ENCODE measurements at regions not wholly inside any gene's neighbourhood (a gene's known extent, or its start where the extent isn't known, plus 50 kb on each side); places are given as distances from the start of the nearest gene placed in this dataset.

GRCh38 chr12:92634202-92634601, 68.6 kb upstream of the PLEKHG7 start:
- H3K9me2 ChIP-seq = no peaks in the 10 kb centered on the region
- no peak for TF ChIP-seq RAD21 (IDR thresholded peaks at IDR 0.05; ENCODE audit: low read length)
- no peaks in the 10 kb centered on the region for H3K9me3 ChIP-seq
- ChIA-PET CTCF (interaction anchor here (1.5 to 2.2 kb wide), 2 partner anchors 15 to 1279 kb away, joined by 3 to 7 read pairs; no protein-coding TSS in a partner anchor), POLR2A (no interaction called here)
- no peak overlapping the region for H3K4me3 ChIP-seq (ENCODE audit: low read depth in 2 of 2, low read length in 1 of 2)
- no peaks in the 10 kb centered on the region; the same call in 1 of the 2 replicates for H3K27me3 ChIP-seq (ENCODE audit: insufficient read depth)
- H3K4me2 ChIP-seq = no peak overlapping the region
- H3K9ac ChIP-seq = no peak overlapping the region
- peaks cover 6 to 7% of the 10 kb centered on the region in 2 experiments; a peak in 3 of 4 replicates for H3K4me1 ChIP-seq (ENCODE audit: control insufficient read depth in 1 of 2, insufficient read depth in 2 of 2, low read depth in 1 of 2, low read length in 1 of 2)
- H3K36me3 ChIP-seq (replicated peaks in 1 of 2; ENCODE audit: control insufficient read depth in 1 of 2, insufficient read depth in 2 of 2, low read length in 1 of 2) = no peaks in the 10 kb centered on the region
- no peak overlapping the region for H2AFZ ChIP-seq (ENCODE audit: low read depth)
- no peak for DNase-seq
- no peaks in the 10 kb centered on the region for H4K20me1 ChIP-seq (ENCODE audit: insufficient read depth)
- H3F3A ChIP-seq (replicated peaks; ENCODE audit: insufficient read depth) = no peaks in the 10 kb centered on the region
- H3K79me2 ChIP-seq (ENCODE audit: insufficient read depth) = no peaks in the 10 kb centered on the region
- H3K27ac ChIP-seq (ENCODE audit: low read depth in 2 of 2, low read length in 1 of 2) = no peak overlapping the region
- WGBS (ENCODE audit: low lambda C conversion rate) = 86% methylated on average over 3 of the region's 6 CpGs

- H3K27ac ChIP-seq (ENCODE audit: low read depth in 2 of 2, low read length in 1 of 2) = no peak overlapping the region
- no peaks in the 10 kb centered on the region for H3K79me2 ChIP-seq (ENCODE audit: insufficient read depth)
- H3K9me3 ChIP-seq = no peaks in the 10 kb centered on the region
- H3F3A ChIP-seq (replicated peaks; ENCODE audit: insufficient read depth) = no peaks in the 10 kb centered on the region
- no peak overlapping the region for H3K9ac ChIP-seq
- no peak overlapping the region for H3K4me2 ChIP-seq
- POLR2A ChIA-PET = no interaction called here
- no peaks in the 10 kb centered on the region for H3K9me2 ChIP-seq
- H3K36me3 ChIP-seq (replicated peaks in 1 of 2; ENCODE audit: control insufficient read depth in 1 of 2, insufficient read depth in 2 of 2, low read length in 1 of 2) = no peaks in the 10 kb centered on the region
- H3K4me1 ChIP-seq (ENCODE audit: control insufficient read depth in 1 of 2, insufficient read depth in 2 of 2, low read depth in 1 of 2, low read length in 1 of 2) = peaks cover 7 to 11% of the 10 kb centered on the region in 2 experiments; a peak in 3 of 4 replicates
- H3K27me3 ChIP-seq (ENCODE audit: insufficient read depth) = no peaks in the 10 kb centered on the region
- H2AFZ ChIP-seq (ENCODE audit: low read depth) = no peak overlapping the region
- WGBS (ENCODE audit: low lambda C conversion rate) = 87% methylated on average over 6 of the region's 6 CpGs
- DNase-seq = no peak
- H3K4me3 ChIP-seq (ENCODE audit: low read depth in 2 of 2, low read length in 1 of 2) = no peak overlapping the region
- TF ChIP-seq YY1 (IDR thresholded peaks at IDR 0.05; ENCODE audit: low read depth) = no peak
- TF ChIP-seq IRF3 (IDR thresholded peaks at IDR 0.05; ENCODE audit: low read depth, low read length) = no peak
- no peak for TF ChIP-seq ELF1 (IDR thresholded peaks at IDR 0.05)
- no peak for TF ChIP-seq FOXM1 (IDR thresholded peaks at IDR 0.05; ENCODE audit: low read depth)
- no peak for TF ChIP-seq EZH2phosphoT487 (IDR thresholded peaks at IDR 0.05; ENCODE audit: borderline replicate concordance, low read depth)
- TF ChIP-seq MAX (IDR thresholded peaks at IDR 0.05; ENCODE audit: low read depth) = no peak
- TF ChIP-seq JUND (IDR thresholded peaks at IDR 0.05) = no peak
- TF ChIP-seq SMC3 (IDR thresholded peaks at IDR 0.05; ENCODE audit: low read depth, low read length) = no peak
- TF ChIP-seq NFIC (IDR thresholded peaks at IDR 0.05; ENCODE audit: borderline replicate concordance) = no peak
- no peak for TF ChIP-seq RCOR1 (IDR thresholded peaks at IDR 0.05; ENCODE audit: low read length)
- CTCF ChIA-PET = interaction anchor here (0.6 to 1.4 kb wide), 5 partner anchors 9 to 1276 kb away, joined by 3 to 4 read pairs (median 4); no protein-coding TSS in a partner anchor
- no peaks in the 10 kb centered on the region for H4K20me1 ChIP-seq (ENCODE audit: insufficient read depth)
Measured at GRCh38 chr12:92630968-92631367, 71.8 kb upstream of the PLEKHG7 start.
